Fibroblast of the aortic adventitia (primary cell): ENCODE measurements at regions not wholly inside any gene's neighbourhood (a gene's known extent, or its start where the extent isn't known, plus 50 kb on each side); places are given as distances from the start of the nearest gene placed in this dataset.

ENCODE experiments used
- DNase-seq: peaks from one replicate; pipeline ENCODE4 v3.0.0-alpha.2; 2010; ENCODE audit warnings: low read depth
- H3K4me3 ChIP-seq: 2 replicates; pipeline ENCODE4 v1.5.1; 2011; ENCODE audit warnings: low read depth, mild to moderate bottlenecking, control low read depth, low read length, moderate library complexity
- CTCF ChIP-seq: IDR thresholded peaks from 2 replicates; pipeline ENCODE4 v1.5.1; 2011; ENCODE audit warnings: mild to moderate bottlenecking, low read length, control low read depth, inconsistent platforms; ENCODE audit not compliant: insufficient read depth

- peak; percentile 57 for DNase-seq
- TF ChIP-seq CTCF = no peak
- no peak overlapping the region for H3K4me3 ChIP-seq
These were observed 100.6 kb downstream of the SUCNR1 start for GRCh38 chr3:151974067-151974466.

DNA sequence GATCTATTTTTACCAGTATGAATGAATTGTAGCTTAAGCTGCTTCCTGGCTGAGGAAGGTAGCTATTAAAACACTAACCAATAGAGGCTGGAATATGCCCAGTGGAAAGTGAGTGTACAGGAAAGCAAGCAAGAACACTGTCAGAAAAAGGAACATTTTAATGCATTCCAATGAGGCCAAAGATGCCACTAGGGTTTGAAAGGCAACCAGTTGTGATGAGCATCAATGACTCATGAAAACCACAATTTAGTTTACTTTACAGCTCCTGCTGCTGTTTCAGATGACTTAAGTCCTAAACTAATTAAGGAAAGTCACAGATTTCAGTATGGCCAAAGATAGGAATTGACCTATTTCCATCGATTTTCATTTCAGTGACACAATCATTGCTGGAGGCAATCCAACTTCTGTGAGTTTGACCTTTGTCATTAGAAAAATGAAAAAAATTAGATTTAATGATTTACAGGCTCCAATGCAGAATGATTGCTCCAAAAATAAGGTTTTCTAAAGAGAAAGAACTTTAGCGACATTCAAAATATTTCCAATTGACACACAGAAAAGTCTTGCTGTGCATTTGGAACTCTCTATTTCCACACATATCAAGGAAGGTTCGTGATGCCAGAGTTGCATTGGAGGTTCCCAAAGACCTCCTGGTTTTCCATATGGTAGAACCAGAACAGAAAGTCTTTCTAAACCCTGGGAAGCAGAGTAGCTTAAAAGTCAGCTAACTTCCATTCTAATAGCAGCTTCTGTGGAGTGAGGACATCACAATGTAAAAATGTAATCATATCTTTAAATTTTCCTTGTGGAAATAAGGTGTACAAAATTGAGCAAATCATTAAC lies 103.0 kb downstream of the SUCNR1 start:
- H3K4me3 ChIP-seq = no peak overlapping the region

GRCh38 chr3:151979906-151980305 lies 106.5 kb downstream of the SUCNR1 start:
- no peak overlapping the region for H3K4me3 ChIP-seq
- peak; percentile 8 for TF ChIP-seq CTCF
- no peak for DNase-seq

More for the DNA sequence above, 103.0 kb downstream of the SUCNR1 start:
- DNase-seq = peak; percentile 86
- TF ChIP-seq CTCF = no peak

DNA sequence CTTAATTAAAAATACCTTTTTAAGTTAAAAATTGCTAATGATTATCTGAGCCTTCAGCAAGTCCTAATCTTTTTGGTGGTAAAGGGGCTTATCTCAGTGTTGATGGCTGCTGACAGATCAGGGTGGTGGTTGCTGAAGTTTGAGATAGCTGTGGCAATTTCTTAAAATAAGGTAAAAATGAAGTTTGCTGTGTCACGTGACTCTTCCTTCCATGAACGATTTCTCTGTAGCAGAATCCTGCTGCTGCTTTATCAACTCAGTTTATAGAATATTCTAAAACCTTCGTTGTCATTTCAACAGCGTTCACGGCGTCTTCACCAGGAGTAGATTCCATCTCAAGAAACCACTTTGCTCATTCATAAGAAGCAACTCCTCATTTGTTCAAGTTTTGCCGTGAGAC lies 110.1 kb downstream of the SUCNR1 start:
- TF ChIP-seq CTCF = no peak
- no peak overlapping the region for H3K4me3 ChIP-seq
- no peak for DNase-seq

DNA sequence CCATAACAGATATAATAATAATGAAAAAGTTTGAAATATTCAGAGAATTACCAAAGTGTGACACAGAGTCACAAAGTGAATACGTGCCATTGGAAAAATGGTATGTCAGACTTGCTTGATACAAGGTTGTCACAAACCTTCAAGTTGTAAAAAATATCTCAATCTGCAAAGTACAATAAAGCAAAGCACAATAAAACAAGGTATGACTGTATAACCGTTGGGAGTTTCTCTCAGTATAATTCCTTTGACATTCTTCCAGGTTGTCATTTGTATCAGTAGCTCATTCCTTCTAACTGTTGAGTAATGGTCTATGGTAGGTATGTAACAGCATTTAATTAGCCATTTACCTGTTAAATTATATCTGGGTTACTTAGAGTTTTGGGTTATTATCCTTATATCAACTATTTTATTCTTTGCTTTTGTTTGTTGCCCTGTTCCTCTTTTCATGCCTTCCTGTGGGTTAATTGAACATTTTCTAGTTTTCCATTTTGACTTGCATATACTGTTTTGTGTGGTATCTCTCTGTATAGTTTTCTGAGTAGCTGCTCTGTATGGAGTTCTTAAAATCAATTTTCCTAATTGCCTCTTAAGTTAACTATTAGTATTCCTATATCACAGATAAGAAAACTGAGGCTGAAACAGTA lies 112.5 kb downstream of the SUCNR1 start:
- no peak overlapping the region for H3K4me3 ChIP-seq
- TF ChIP-seq CTCF = no peak
- DNase-seq = no peak

GRCh38 chr3:151987893-151988292 lies 114.5 kb downstream of the SUCNR1 start:
- no peak for DNase-seq
- no peak for TF ChIP-seq CTCF
- H3K4me3 ChIP-seq = no peak overlapping the region

- TF ChIP-seq CTCF = no peak
- DNase-seq = peak; percentile 34
- H3K4me3 ChIP-seq = no peak overlapping the region
These were observed 116.2 kb downstream of the SUCNR1 start for GRCh38 chr3:151989621-151990020.
